Ovary (tissue), 3 donors: ENCODE measurements at regions not wholly inside any gene's neighbourhood (a gene's known extent, or its start where the extent isn't known, plus 50 kb on each side); places are given as distances from the start of the nearest gene placed in this dataset.

Experiments
- CTCF ChIP-seq, 3 donors: fragments of 450-650 bp in 2 of 3; fragments of 200-600 bp in 1 of 3; IDR thresholded peaks; one replicate each; pipeline versions ENCODE4 v1.5.1 to v1.8.0; 2016 to 2022; ENCODE audit warnings: antibody characterized with exemption in 3 of 3, mild to moderate bottlenecking in 1 of 3
- EP300 ChIP-seq: sonication (generic); formaldehyde crosslinking; IDR thresholded peaks from one replicate; pipeline ENCODE4 v1.6.1; 2017; ENCODE audit warnings: antibody characterized with exemption
- POLR2A ChIP-seq: fragments of 450-650 bp; IDR thresholded peaks from one replicate; pipeline ENCODE4 v1.6.1; 2017; ENCODE audit warnings: antibody characterized with exemption, mild to moderate bottlenecking, moderate library complexity
- donor health status: DM: no; HTN: no; CAD: no.

- TF ChIP-seq CTCF (IDR thresholded peaks at IDR 0.05) (no peak), POLR2A (no peak), EP300 (no peak)
Measured at GRCh38 chr4:60404027-60404426, 796.1 kb upstream of the ADGRL3 start.
